GM12892 (cell line): ENCODE measurements at regions not wholly inside any gene's neighbourhood (a gene's known extent, or its start where the extent isn't known, plus 50 kb on each side); places are given as distances from the start of the nearest gene placed in this dataset.

Experiments used
- DNase-seq: peaks from one replicate; pipeline ENCODE4 v3.0.0; 2011; ENCODE audit not compliant: insufficient read length
- FAIRE-seq: peaks from 2 replicates; lab custom pipeline; 2011; peaks lifted over from hg19 to GRCh38; lab: Jason Lieb, UNC
- POLR2A ChIP-seq: IDR thresholded peaks from 2 replicates; pipeline ENCODE4 v1.6.1; 2011; ENCODE audit warnings: low read depth, low read length, control low read depth
- POLR2AphosphoS5 ChIP-seq: IDR thresholded peaks from 2 replicates; pipeline ENCODE4 v1.6.1; 2011; ENCODE audit warnings: low read depth, low read length, control low read depth
- TAF1 ChIP-seq: IDR thresholded peaks from 2 replicates; pipeline ENCODE4 v1.6.1; 2011; ENCODE audit warnings: low read depth, mild to moderate bottlenecking, control low read depth, low read length, borderline replicate concordance

- no peak for DNase-seq
- FAIRE-seq, result no peak
- TF ChIP-seq TAF1 (no peak), POLR2AphosphoS5 (no peak), POLR2A (no peak)
Measured at GRCh38 chr12:65620046-65620445, 204.2 kb upstream of the HMGA2 start.

- FAIRE-seq (no peak), DNase-seq (no peak)
- TF ChIP-seq POLR2A (no peak), TAF1 (no peak), POLR2AphosphoS5 (no peak)
Measured at GRCh38 chr12:65622056-65622455, 202.2 kb upstream of the HMGA2 start.

- TF ChIP-seq POLR2AphosphoS5, result no peak
- TF ChIP-seq TAF1, result no peak
- no peak for TF ChIP-seq POLR2A
- DNase-seq (no peak), FAIRE-seq (no peak)
Measured at GRCh38 chr12:65623507-65623906, 200.8 kb upstream of the HMGA2 start.

- DNase-seq (no peak), FAIRE-seq (no peak)
- TF ChIP-seq POLR2A (no peak), TAF1 (no peak), POLR2AphosphoS5 (no peak)
Measured at GRCh38 chr12:65624554-65625086, 199.7 kb upstream of the HMGA2 start.

- TF ChIP-seq TAF1 (no peak), POLR2A (no peak), POLR2AphosphoS5 (no peak)
- FAIRE-seq (no peak), DNase-seq (no peak)
Measured at GRCh38 chr12:65628061-65628460, 196.2 kb upstream of the HMGA2 start.

GRCh38 chr12:65630555-65630954, 193.7 kb upstream of the HMGA2 start:
- DNase-seq, result no peak
- TF ChIP-seq POLR2A (no peak), POLR2AphosphoS5 (no peak), TAF1 (no peak)
- FAIRE-seq, result no peak

- no peak for DNase-seq
- TF ChIP-seq POLR2A, result no peak
- no peak for TF ChIP-seq TAF1
- no peak for TF ChIP-seq POLR2AphosphoS5
- no peak for FAIRE-seq
Measured at GRCh38 chr12:65631621-65632111, 192.6 kb upstream of the HMGA2 start.

GRCh38 chr12:65632131-65632855, 192.0 kb upstream of the HMGA2 start:
- DNase-seq (no peak), FAIRE-seq (no peak)
- TF ChIP-seq POLR2AphosphoS5 (no peak), TAF1 (no peak), POLR2A (no peak)

GRCh38 chr12:65634061-65634460, 190.2 kb upstream of the HMGA2 start:
- TF ChIP-seq POLR2A, result no peak
- TF ChIP-seq POLR2AphosphoS5, result no peak
- TF ChIP-seq TAF1, result no peak
- DNase-seq (no peak), FAIRE-seq (no peak)

- DNase-seq, result no peak
- FAIRE-seq, result no peak
Measured at GRCh38 chr12:65634626-65635331, 189.5 kb upstream of the HMGA2 start.

GRCh38 chr12:65636436-65636835, 187.8 kb upstream of the HMGA2 start:
- no peak for DNase-seq
- TF ChIP-seq POLR2AphosphoS5 (no peak), TAF1 (no peak), POLR2A (no peak)
- FAIRE-seq, result no peak

More at GRCh38 chr12:65634626-65635331, 189.5 kb upstream of the HMGA2 start:
- TF ChIP-seq TAF1, result no peak
- TF ChIP-seq POLR2A, result no peak
- TF ChIP-seq POLR2AphosphoS5, result no peak
